ENCODE measurements at regions not wholly inside any gene's neighbourhood (a gene's known extent, or its start where the extent isn't known, plus 50 kb on each side); places are given as distances from the start of the nearest gene placed in this dataset.

DNA sequence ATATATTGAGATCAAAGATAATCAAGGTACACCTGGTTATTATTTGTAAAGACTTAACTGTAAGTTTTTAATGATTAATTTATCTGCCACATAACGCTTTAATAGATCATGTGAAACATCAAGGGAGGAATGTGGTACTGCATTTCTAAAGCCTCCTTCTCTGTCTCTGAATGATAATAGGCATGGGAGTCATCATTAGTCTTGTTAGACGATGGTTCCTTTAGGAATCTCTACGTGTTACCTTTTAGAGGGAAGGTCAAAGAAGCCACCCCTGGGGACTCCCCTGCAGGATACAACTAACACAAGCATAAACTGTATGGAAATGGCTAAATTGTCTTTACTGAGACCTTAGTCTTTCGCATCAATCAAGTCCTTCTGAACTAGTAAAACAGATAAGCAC is 173.6 kb upstream of the MCHR2 start:
- ATAC-seq (no peak), DNase-seq (no peak)
- H3K36me3 ChIP-seq, result no peaks in the 10 kb centered on the region
- no peaks in the 10 kb centered on the region for H3K4me1 ChIP-seq
- H3K27ac ChIP-seq, result no peak overlapping the region
- no peak overlapping the region for H3K4me3 ChIP-seq
- no peak for TF ChIP-seq CTCF (IDR thresholded peaks at IDR 0.05)
- no peaks in the 10 kb centered on the region for H3K9me3 ChIP-seq
- intact Hi-C loops (cut with DNase I), result no loop called here
- no peaks in the 10 kb centered on the region for H3K27me3 ChIP-seq

DNA sequence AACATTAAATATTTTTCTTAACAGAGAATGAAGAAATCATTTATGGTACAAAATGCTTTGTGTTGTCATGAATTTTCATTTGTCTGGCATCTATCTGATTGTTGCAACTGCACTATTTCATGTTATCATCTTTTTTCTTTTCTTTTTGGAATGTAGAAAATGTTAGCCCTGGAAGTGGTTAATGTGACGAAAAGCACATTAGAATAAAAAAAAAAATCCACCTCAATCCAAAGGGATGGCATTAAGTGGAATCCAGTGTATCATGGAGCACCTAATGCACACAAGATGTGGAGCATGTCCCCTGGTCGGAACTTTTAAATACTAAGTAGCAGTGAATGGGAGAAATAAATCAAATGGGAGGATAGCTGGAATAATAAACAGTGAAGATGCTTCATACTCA is 172.9 kb upstream of the MCHR2 start:
- Histone ChIP-seq H3K36me3 (no peaks in the 10 kb centered on the region), H3K4me3 (no peak overlapping the region), H3K27ac (no peak overlapping the region), H3K27me3 (no peaks in the 10 kb centered on the region), H3K4me1 (no peaks in the 10 kb centered on the region), H3K9me3 (no peaks in the 10 kb centered on the region)
- DNase-seq, result no peak
- intact Hi-C loops (cut with DNase I), result no loop called here
- TF ChIP-seq CTCF (IDR thresholded peaks at IDR 0.05), result no peak
- no peak for ATAC-seq

GRCh38 chr6:100165442-100165841 is 171.4 kb upstream of the MCHR2 start:
- no peaks in the 10 kb centered on the region for H3K4me1 ChIP-seq
- ATAC-seq (no peak), DNase-seq (no peak)
- H3K36me3 ChIP-seq, result no peaks in the 10 kb centered on the region
- no peaks in the 10 kb centered on the region for H3K9me3 ChIP-seq
- no peaks in the 10 kb centered on the region for H3K27me3 ChIP-seq
- no peak for TF ChIP-seq CTCF (IDR thresholded peaks at IDR 0.05)
- H3K27ac ChIP-seq, result no peak overlapping the region
- intact Hi-C loops (cut with DNase I), result no loop called here
- no peak overlapping the region for H3K4me3 ChIP-seq

DNA sequence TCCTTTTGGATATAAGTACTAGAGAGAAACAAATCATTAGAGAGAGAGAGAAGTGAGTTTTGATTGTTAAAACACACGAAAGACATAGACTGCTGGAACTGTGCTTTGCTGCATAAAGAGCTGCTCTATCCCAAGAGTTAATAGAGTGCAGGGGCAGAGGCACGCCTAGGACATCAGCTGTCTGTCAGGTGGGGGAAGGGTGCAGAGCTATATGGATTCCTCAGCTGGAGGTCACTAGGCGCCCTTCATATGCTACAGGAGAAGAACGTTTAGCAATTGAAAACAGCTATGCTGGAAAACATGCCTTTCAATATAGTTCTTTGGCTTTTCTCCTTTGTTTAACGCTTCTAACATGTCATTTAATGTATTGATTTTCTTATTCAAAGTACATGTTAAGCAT is 169.0 kb upstream of the MCHR2 start:
- intact Hi-C loops (cut with DNase I), result no loop called here
- Histone ChIP-seq H3K4me1 (no peaks in the 10 kb centered on the region), H3K9me3 (no peaks in the 10 kb centered on the region), H3K36me3 (no peaks in the 10 kb centered on the region), H3K27me3 (no peaks in the 10 kb centered on the region), H3K27ac (no peak overlapping the region), H3K4me3 (no peak overlapping the region)
- TF ChIP-seq CTCF (IDR thresholded peaks at IDR 0.05), result no peak
- DNase-seq (no peak), ATAC-seq (no peak)

DNA sequence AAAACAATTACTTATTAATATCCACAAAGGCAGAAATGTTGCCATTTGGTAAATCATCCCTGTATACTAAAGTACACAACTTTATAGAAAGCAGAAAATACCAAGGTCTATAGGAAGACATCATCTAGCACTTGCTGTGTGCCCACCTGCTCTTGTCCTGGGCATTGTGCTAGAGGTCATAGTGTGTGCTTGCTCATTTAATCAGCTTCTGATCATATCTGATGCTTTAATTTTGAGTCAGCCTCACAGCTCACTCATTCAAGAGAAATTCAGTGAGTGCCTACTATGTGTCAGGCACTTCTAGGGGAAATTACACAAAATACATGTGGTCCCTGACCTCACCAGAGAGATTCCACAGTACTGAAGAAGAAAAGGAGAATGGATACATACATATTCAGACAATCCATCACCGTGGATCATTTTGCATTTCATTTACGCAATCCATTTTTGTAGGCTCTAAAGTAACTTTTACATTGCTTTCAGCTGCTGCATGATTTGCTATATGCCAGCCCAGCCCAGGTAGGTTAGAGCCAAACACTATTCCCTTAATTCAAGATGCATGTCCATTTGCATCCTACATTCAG is 167.9 kb upstream of the MCHR2 start:
- Histone ChIP-seq H3K27ac (no peak overlapping the region), H3K4me3 (no peak overlapping the region), H3K9me3 (no peaks in the 10 kb centered on the region), H3K27me3 (no peaks in the 10 kb centered on the region), H3K4me1 (no peaks in the 10 kb centered on the region), H3K36me3 (no peaks in the 10 kb centered on the region)
- no peak for DNase-seq
- ATAC-seq, result no peak
- intact Hi-C loops (cut with DNase I), result no loop called here
- TF ChIP-seq CTCF (IDR thresholded peaks at IDR 0.05), result no peak

GRCh38 chr6:100160930-100161329 is 166.9 kb upstream of the MCHR2 start:
- H3K4me3 ChIP-seq, result no peak overlapping the region
- DNase-seq (no peak), ATAC-seq (no peak)
- no peaks in the 10 kb centered on the region for H3K4me1 ChIP-seq
- H3K9me3 ChIP-seq, result no peaks in the 10 kb centered on the region
- H3K27ac ChIP-seq, result no peak overlapping the region
- no peaks in the 10 kb centered on the region for H3K36me3 ChIP-seq
- no peaks in the 10 kb centered on the region for H3K27me3 ChIP-seq
- intact Hi-C loops (cut with DNase I), result no loop called here
- no peak for TF ChIP-seq CTCF (IDR thresholded peaks at IDR 0.05)
